G401 (cell line): ENCODE measurements at regions not wholly inside any gene's neighbourhood (a gene's known extent, or its start where the extent isn't known, plus 50 kb on each side); places are given as distances from the start of the nearest gene placed in this dataset.

ENCODE experiments used
- DNase-seq: peaks from one replicate; pipeline ENCODE4 v3.0.0-alpha.2; 2015; ENCODE audit warnings: low spot score
- in situ Hi-C: cut with HindIII; loops from 2 replicates; pipeline ENCODE4 v1.10.0; 2016; ENCODE audit warnings: low sequenced_read_pairs, mixed read lengths

GRCh38 chr4:61041527-61041926 lies 158.6 kb upstream of the ADGRL3 start:
- in situ Hi-C loops = no loop called here
- no peak for DNase-seq

GRCh38 chr4:61044837-61045236 lies 155.3 kb upstream of the ADGRL3 start:
- in situ Hi-C loops = no loop called here
- DNase-seq = no peak

- DNase-seq = no peak
- in situ Hi-C loops = no loop called here
Observed at GRCh38 chr4:61049018-61049417, 151.1 kb upstream of the ADGRL3 start.

- DNase-seq = no peak
- in situ Hi-C loops = no loop called here
Observed at GRCh38 chr4:61067381-61067780, 132.7 kb upstream of the ADGRL3 start.

- in situ Hi-C loops = no loop called here
Observed at GRCh38 chr4:61068060-61068459, 132.1 kb upstream of the ADGRL3 start.

GRCh38 chr4:61068745-61069144 lies 131.4 kb upstream of the ADGRL3 start:
- in situ Hi-C loops = no loop called here
- DNase-seq = no peak

More at GRCh38 chr4:61068060-61068459, 132.1 kb upstream of the ADGRL3 start:
- DNase-seq = no peak

- in situ Hi-C loops = no loop called here
- DNase-seq = no peak
Observed at GRCh38 chr4:61070269-61070668, 129.9 kb upstream of the ADGRL3 start.

GRCh38 chr4:61079427-61079826 lies 120.7 kb upstream of the ADGRL3 start:
- in situ Hi-C loops = no loop called here
- no peak for DNase-seq

GRCh38 chr4:61079976-61080375 lies 120.2 kb upstream of the ADGRL3 start:
- in situ Hi-C loops = no loop called here
- no peak for DNase-seq

GRCh38 chr4:61085534-61085933 lies 114.6 kb upstream of the ADGRL3 start:
- in situ Hi-C loops = no loop called here
- DNase-seq = no peak

GRCh38 chr4:61086357-61086756 lies 113.8 kb upstream of the ADGRL3 start:
- DNase-seq = no peak
- in situ Hi-C loops = no loop called here

GRCh38 chr4:61086979-61087378 lies 113.1 kb upstream of the ADGRL3 start:
- in situ Hi-C loops = no loop called here
- DNase-seq = no peak

- DNase-seq = no peak
- in situ Hi-C loops = no loop called here
Observed at GRCh38 chr4:61094854-61095598, 105.1 kb upstream of the ADGRL3 start.

- in situ Hi-C loops = no loop called here
- no peak for DNase-seq
Observed at GRCh38 chr4:61128682-61129081, 71.4 kb upstream of the ADGRL3 start.

- in situ Hi-C loops = no loop called here
- DNase-seq = peak; percentile 1
Observed at GRCh38 chr4:61129971-61130370, 70.2 kb upstream of the ADGRL3 start.

- DNase-seq = no peak
- in situ Hi-C loops = no loop called here
Observed at GRCh38 chr4:61143461-61143860, 56.7 kb upstream of the ADGRL3 start.

- in situ Hi-C loops = no loop called here
- no peak for DNase-seq
Observed at GRCh38 chr4:61149278-61149677, 50.8 kb upstream of the ADGRL3 start.
